Heart right ventricle (tissue), 16 donors: ENCODE measurements at regions not wholly inside any gene's neighbourhood (a gene's known extent, or its start where the extent isn't known, plus 50 kb on each side); places are given as distances from the start of the nearest gene placed in this dataset.

Experiments
- ATAC-seq, 8 donors: fragments of 200-7000 bp; cut with Tn5 transposase; one replicate each; pipeline ENCODE4 v1.9.1; 2020; ENCODE audit warnings: mild to moderate bottlenecking in 8 of 8, moderate library complexity in 8 of 8, moderate number of reproducible peaks in 1 of 8
- DNase-seq, 2 donors: peaks; one replicate each; pipeline ENCODE4 v3.0.0-alpha.2; 2020
- H3K27ac ChIP-seq, 10 donors: fragments of 200-600 bp; sonication (generic) in 2 of 10; one replicate each; pipeline versions ENCODE4 v1.5.0 to v1.8.0; 2020 to 2022; ENCODE audit warnings: mild to moderate bottlenecking in 3 of 10
- H3K27me3 ChIP-seq, 7 donors: fragments of 200-600 bp; one replicate each; pipeline ENCODE4 v1.8.0; 2021 to 2022; ENCODE audit warnings: mild to moderate bottlenecking in 2 of 7
- H3K36me3 ChIP-seq, 9 donors: fragments of 200-600 bp; sonication (generic) in 1 of 9; one replicate each; pipeline versions ENCODE4 v1.5.0 to v1.8.0; 2020 to 2022; ENCODE audit warnings: mild to moderate bottlenecking in 2 of 9
- H3K4me1 ChIP-seq, 9 donors: fragments of 200-600 bp; sonication (generic) in 1 of 9; one replicate each; pipeline versions ENCODE4 v1.5.0 to v1.8.0; 2020 to 2022; ENCODE audit warnings: mild to moderate bottlenecking in 4 of 9
- H3K4me3 ChIP-seq, 10 donors: fragments of 200-600 bp; sonication (generic) in 2 of 10; one replicate each; pipeline versions ENCODE4 v1.5.0 to v1.8.0; 2020 to 2022; ENCODE audit warnings: mild to moderate bottlenecking in 7 of 10, moderate library complexity in 2 of 10
- H3K9me3 ChIP-seq, 11 donors: fragments of 200-600 bp in 10 of 11; sonication (generic) in 2 of 11; one replicate each; pipeline versions ENCODE4 v1.5.0 to v1.8.0; 2013 to 2022; ENCODE audit warnings: mild to moderate bottlenecking in 2 of 11, control low read depth in 1 of 11, moderate library complexity in 1 of 11
- CTCF ChIP-seq, 9 donors: fragments of 200-600 bp; sonication (generic) in 2 of 9; IDR thresholded peaks; one replicate each; pipeline versions ENCODE4 v1.5.0 to v1.8.0; 2021 to 2022; ENCODE audit warnings: antibody characterized with exemption in 9 of 9, mild to moderate bottlenecking in 5 of 9, moderate library complexity in 1 of 9
- WGBS, 2 donors: extraction: QIAGEN DNeasy Blood & Tissue Kit; methylation state at CpG; one replicate each; pipeline ENCODE4 v1.1.7; 2013; ENCODE audit warnings: inconsistent platforms in 1 of 2; 5-methylcytosine and 5-hydroxymethylcytosine counted together
- intact Hi-C, 10 donors: fragments of 100-400 bp; cut with DNase I; formaldehyde crosslinking; loops; one replicate each; pipeline versions ENCODE4 v1.11.1 to v1.14.2; 2022
- donor health status: Arrhythmogenic right ventricular cardiomyopathy.
- donor health status: ischemic (EF 13 %, LVEDD 7.1; RV severe dilation, severe dysfunction).
- donor health status: healthy with polysubstance abuse.
- donor health status: DM: no; HTN: yes; CAD: no.
- donor health status: DM: no; HTN: no; CAD: no.
- donor health status: ischemic (EF 25% LVEDD 6.9; RV normal size, moderate dysfunction).
- donor health status: ischemic (EF 25% LVEDD 5.7; RV mildly dilated, moderate dysfunction).
- donor health status: healthy.
- donor health status: DM: yes; HTN: yes; CAD: no.
- donor health status: Ischemic cardiomyopathy.
- donor health status: ischemic (EF 35%, LVEDD 5.7; RV mildly dilated, moderate dysfunction).
- donor health status: nonischemic (EF 11% LVEDD 7.7; RV severe dilation, severe dysfunction).
- donor health status: DM: yes; HTN: yes; CAD: no.
- donor health status: PGD.
- donor health status: ischemic (EF 29% LVEDD 5.4; RV normal size, mild dysfunction).
- donor health status: nonischemic (EF 23%, LVEDD 6.1; RV moderate dilation, normal function).

- Histone ChIP-seq H3K4me3 (no peak overlapping the region), H3K27ac (no peak overlapping the region), H3K36me3 (no peaks in the 10 kb centered on the region), H3K27me3 (peaks cover 0 to 69% (median 35%) of the 10 kb centered on the region in 7 donors), H3K9me3 (no peaks in the 10 kb centered on the region), H3K4me1 (peaks cover 0 to 4% (median under 1%) of the 10 kb centered on the region in 9 donors)
- DNase-seq (no peak), ATAC-seq (no peak)
- 78 to 85% methylated on average over 13 of the region's 13 CpGs for WGBS, 2 donors
- TF ChIP-seq CTCF (IDR thresholded peaks at IDR 0.05): no peak
- intact Hi-C loops: loop anchor here in 5 of 10 donors (10.0 kb wide), 4 partner anchors 107 to 287 kb away; no protein-coding TSS in a partner anchor
Measured at GRCh38 chr21:33121715-33122475, 52.0 kb downstream of the OLIG1 start.

- 88 to 93% methylated on average over 6 of the region's 6 CpGs for WGBS, 2 donors
- H3K4me1 ChIP-seq: peaks cover 0 to 10% (median 4%) of the 10 kb centered on the region in 9 donors
- DNase-seq: no peak
- no peak overlapping the region for H3K27ac ChIP-seq
- TF ChIP-seq CTCF (IDR thresholded peaks at IDR 0.05): no peak
- H3K9me3 ChIP-seq: no peaks in the 10 kb centered on the region
- ATAC-seq: no peak
- intact Hi-C loops: loop anchor here in 5 of 10 donors (10.0 kb wide), 4 partner anchors 108 to 288 kb away; no protein-coding TSS in a partner anchor
- H3K36me3 ChIP-seq: no peaks in the 10 kb centered on the region
- H3K4me3 ChIP-seq: no peak overlapping the region
- peaks cover 0 to 67% (median 35%) of the 10 kb centered on the region in 7 donors for H3K27me3 ChIP-seq
Measured at GRCh38 chr21:33122507-33122906, 52.6 kb downstream of the OLIG1 start.

GRCh38 chr21:33123374-33124123, 53.6 kb downstream of the OLIG1 start:
- H3K36me3 ChIP-seq: no peaks in the 10 kb centered on the region
- WGBS, 2 donors: 62 to 75% methylated on average over 8 of the region's 8 CpGs
- DNase-seq (no peak), ATAC-seq (no peak)
- H3K4me1 ChIP-seq: peaks cover 0 to 13% (median 5%) of the 10 kb centered on the region in 9 donors
- no peak for TF ChIP-seq CTCF (IDR thresholded peaks at IDR 0.05)
- no peak overlapping the region for H3K27ac ChIP-seq
- intact Hi-C loops: loop anchor here in 5 of 10 donors (10.0 kb wide), 4 partner anchors 109 to 289 kb away; no protein-coding TSS in a partner anchor
- no peak overlapping the region for H3K4me3 ChIP-seq
- H3K27me3 ChIP-seq: peaks cover 0 to 65% (median 30%) of the 10 kb centered on the region in 7 donors
- no peaks in the 10 kb centered on the region for H3K9me3 ChIP-seq

- 82 to 90% methylated on average over 7 of the region's 7 CpGs for whole genome bisulfite sequencing, 2 donors
- DNase-seq (no peak), ATAC-seq (no peak)
- no peaks in the 10 kb centered on the region for H3K9me3 ChIP-seq
- intact Hi-C loops: loop anchor here in 8 of 10 donors (5.0 to 10.0 kb wide), 8 partner anchors 110 to 290 kb away; no protein-coding TSS in a partner anchor
- H3K27me3 ChIP-seq: peaks cover 0 to 65% (median 30%) of the 10 kb centered on the region in 7 donors
- no peak for TF ChIP-seq CTCF (IDR thresholded peaks at IDR 0.05)
- H3K4me1 ChIP-seq: peaks cover 0 to 13% (median 5%) of the 10 kb centered on the region in 9 donors
- H3K4me3 ChIP-seq: no peak overlapping the region
- H3K27ac ChIP-seq: no peak overlapping the region
- no peaks in the 10 kb centered on the region for H3K36me3 ChIP-seq
Measured at GRCh38 chr21:33124889-33125288, 54.9 kb downstream of the OLIG1 start.
